HG02884 (cell line): ENCODE measurements at regions not wholly inside any gene's neighbourhood (a gene's known extent, or its start where the extent isn't known, plus 50 kb on each side); places are given as distances from the start of the nearest gene placed in this dataset.
"Not testable (repeated sequence)": the region's sequence is repeated elsewhere in the genome, so short reads cannot be mapped to it uniquely, and the experiment has no call there.

Experiments
- ATAC-seq: cut with Tn5 transposase; IDR thresholded peaks from one replicate; pipeline ENCODE4 v1.9.1; 2021; ENCODE audit warnings: mild to moderate bottlenecking, moderate library complexity; ENCODE audit not compliant: unreplicated experiment

GRCh38 chr16:58960034-58960433, 225.9 kb upstream of the GOT2 start:
- no peak for ATAC-seq

GRCh38 chr16:58958749-58959148, 224.6 kb upstream of the GOT2 start:
- ATAC-seq = no peak

DNA sequence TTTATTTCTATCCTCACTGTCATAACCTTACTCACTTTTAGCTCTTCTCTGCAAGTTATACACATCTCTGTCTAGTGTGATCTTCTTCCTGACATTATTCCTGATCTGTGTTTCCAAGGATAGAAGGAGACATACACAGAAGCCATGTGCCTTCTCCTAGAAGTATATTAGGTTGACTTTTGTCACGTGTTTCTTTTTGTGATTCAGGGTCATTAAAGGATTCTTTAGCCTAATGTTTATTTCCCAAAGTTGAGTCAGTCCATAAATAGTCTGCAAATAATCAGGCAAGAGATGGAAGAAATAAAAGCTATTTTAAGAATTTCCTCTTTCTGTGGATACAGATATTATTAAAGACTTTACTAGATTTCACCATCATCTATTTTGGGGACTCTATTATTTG, 214.1 kb upstream of the GOT2 start:
- no peak for ATAC-seq

GRCh38 chr16:58940609-58941008, 206.5 kb upstream of the GOT2 start:
- ATAC-seq = no peak

- no peak for ATAC-seq
Observed at GRCh38 chr16:58938811-58939210, 204.7 kb upstream of the GOT2 start.

- no peak for ATAC-seq
Observed at GRCh38 chr16:58937661-58938060, 203.5 kb upstream of the GOT2 start.

DNA sequence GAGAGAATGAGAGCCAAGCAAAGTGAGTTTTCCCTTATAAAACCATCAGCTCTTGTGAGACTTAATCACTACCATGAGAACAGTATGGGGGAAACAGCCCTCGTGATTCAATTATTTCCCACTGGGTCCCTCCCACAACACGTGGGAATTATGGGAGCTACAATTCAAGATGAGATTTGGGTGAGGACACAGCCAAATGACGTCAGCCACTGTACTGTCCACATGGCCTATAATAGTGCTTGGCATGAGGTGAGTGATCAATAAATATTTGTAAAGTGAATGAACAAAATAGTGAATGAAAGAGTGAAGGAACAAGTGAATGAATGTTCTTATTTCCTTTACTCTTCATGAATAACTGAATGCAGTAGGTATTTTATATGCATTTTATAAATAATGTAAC, 199.1 kb upstream of the GOT2 start:
- ATAC-seq = no peak

- ATAC-seq = no peak
Observed at GRCh38 chr16:58931436-58931835, 197.3 kb upstream of the GOT2 start.

DNA sequence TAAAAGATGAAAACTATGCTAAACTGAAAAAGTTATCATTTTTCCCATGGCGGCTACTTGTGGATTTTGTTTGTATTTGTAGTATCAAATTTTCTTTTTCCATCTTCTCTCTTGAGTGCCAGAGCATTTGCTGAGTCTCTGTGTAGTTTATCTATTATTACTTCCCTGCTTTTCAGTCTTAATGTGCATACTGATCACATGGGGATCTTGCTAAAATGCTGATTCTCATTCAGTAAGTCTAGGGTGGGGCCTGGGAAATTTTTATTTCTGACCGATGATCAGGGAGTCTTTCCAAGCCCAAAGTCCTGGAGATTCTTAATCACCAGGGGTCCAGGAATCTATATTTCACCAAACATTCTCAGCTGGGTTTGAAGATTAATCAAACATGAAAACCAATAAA, 189.0 kb upstream of the GOT2 start:
- no peak for ATAC-seq

DNA sequence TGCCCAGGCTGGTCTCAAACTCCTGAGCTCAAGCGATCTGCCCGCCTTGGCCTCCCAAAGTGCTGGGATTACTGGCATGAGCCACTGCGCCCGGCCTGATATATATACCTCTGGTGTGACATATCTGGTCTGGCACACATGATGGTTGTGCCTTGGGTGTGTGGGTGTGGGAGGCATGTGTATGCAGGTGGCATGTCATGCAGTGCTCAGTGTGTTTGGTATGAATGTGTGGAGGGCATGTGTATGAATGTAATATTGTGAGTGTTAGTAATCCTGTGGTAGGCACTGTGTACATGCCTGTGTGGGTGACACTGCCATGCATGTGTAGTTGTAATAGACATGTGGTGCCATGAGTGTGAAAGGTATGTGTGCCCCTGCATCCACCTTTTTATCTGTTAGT, 179.3 kb upstream of the GOT2 start:
- ATAC-seq = no peak

DNA sequence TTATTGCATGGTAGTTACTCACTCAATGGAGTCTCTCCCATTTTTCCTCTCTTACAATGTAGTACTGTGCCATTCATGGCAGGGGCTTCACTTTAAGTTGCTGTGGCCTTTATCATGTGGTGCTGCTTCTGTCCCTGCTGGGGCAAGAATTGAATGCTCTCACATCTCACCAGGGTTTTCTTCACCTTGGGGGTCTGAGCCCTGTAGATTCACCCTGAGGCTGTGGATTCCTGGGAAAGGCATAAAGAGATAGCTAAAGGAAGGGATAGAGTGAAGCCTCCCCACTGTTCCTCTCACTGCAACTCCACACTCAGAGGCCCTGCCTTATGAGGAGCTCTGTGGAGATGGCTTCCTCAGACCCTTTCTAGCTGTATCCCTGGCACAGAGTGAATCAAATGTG, 178.5 kb upstream of the GOT2 start:
- no peak for ATAC-seq

DNA sequence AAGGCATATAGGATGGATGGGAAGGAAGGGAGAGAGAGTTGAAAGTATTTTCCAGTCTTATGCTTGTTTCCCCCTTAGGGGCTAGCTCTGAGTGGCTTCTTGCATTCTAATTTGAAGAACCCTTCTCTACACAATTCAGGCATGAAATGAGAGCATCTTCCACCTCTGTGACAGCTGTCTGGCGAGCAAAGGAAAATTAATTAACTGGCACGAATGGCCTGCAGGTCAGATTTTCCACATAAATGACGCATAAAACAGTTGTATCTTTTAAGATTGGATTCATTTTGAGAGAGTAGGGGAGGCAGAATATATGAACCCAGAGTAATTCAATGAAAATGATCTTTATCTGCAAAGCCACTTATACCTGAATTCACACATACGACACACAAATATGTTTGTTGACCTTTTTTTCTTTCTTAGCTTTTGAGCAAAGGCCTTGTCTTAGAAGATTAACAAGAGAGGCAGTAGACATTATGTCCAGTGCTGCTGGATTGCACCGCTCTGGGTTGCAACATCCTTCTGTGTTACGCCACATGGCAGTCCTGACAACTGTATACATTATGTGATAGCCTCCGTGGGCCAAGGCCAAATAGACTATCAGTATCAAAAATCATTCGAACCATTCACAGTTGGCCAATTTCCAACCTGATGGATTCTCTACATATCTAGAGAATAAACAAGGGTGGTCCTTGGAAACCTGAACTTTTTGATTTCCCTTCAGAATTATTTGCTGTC, 173.0 kb upstream of the GOT2 start:
- no peak for ATAC-seq

DNA sequence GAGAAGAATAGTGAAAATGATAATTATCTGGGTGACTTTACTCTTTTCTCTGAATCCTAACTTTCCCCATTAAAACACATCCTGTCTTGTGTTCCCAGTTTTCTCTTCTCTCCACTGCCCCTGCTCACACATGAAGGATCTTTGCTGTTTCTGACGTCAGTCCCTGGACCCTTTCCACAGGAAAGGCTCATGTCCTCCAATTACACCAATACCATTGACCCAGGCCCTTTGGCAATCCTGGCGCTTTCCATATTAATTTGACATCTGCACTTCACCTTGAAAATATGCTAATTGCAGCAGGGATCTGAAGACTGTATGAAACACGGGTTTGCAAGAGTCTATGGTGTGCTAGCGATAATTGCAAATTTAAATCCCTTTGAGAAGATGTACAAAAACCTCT, 170.2 kb upstream of the GOT2 start:
- no peak for ATAC-seq

DNA sequence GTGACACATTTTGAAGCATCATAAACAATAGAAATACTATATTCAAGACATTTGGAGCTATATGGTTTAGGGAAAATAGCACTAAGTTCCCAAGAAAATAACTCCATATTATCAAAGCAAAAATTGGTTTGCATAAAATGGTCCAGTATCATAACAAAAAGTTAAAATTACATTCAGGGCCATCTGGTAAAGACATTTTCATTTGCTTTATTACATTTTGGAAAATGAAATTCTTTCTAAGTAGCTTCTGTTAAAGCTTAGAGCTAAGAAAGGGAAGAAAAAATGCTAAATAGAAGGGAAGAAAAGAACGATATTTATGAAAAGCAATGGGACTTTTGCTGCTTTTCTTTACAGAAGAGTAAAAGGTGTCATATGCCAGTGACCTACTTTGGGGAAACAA, 155.4 kb upstream of the GOT2 start:
- ATAC-seq = no peak

- peak; percentile 43 for ATAC-seq
Observed at GRCh38 chr16:58885528-58886170, 151.5 kb upstream of the GOT2 start.

DNA sequence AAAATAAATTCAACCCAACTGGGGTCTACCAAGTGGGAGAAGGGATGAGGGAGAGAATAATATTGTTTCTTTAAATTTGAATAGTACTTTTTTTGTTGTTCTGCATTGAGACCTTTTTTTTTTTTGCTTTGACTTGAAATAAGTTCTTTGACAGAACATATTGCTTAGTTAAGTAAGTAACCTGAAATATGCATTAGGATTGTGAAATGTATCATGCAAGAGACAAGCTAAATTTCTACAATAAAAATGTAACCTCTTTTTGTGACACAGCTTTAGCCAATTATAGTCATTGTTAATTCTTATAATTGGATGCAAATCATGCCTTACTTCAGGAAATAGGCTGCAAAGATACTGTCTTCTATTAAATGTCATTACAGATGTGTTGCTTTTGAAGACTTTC, 150.0 kb upstream of the GOT2 start:
- no peak for ATAC-seq

DNA sequence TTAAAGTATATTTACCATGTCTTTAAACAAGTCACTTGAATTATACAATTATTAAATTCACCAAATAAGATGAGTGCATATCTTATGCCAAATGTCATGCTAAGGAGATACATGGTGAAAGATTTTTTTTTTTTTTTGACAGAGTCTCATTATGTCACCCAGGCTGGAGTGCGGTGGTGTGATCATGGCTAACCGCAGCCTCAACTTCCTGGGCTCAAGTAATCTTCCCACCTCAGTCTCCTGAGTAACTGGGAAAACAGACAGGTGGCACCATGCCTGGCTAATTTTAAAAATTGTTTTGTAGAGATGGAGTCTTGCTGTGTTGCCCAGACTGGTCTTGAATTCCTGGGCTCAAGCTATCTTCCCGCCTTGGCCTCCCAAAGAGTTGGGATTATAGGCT, 149.0 kb upstream of the GOT2 start:
- no peak for ATAC-seq

- ATAC-seq = peak; percentile 93
Observed at GRCh38 chr16:58882292-58882691, 148.2 kb upstream of the GOT2 start.

GRCh38 chr16:58878641-58879040, 144.5 kb upstream of the GOT2 start:
- ATAC-seq = not testable (repeated sequence)

DNA sequence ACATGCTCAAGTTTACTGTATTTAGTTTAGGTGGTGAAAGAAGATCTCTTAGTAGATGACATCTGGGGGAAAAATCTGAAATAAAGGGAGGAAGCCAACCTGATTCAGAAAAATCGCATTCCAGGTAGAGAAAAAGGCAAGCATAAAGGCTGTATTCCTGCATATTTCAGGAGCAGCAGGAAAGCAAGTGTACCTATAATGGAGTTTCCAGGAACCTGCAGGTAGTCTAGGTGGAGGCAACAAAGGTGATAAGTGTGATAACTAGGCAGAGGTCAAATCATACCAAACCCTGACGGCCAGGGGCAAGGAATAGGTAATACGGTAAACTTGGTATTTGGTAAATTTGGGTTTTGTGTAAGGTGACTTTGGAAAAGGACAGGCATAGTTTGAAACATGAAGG, 132.8 kb upstream of the GOT2 start:
- ATAC-seq = no peak

DNA sequence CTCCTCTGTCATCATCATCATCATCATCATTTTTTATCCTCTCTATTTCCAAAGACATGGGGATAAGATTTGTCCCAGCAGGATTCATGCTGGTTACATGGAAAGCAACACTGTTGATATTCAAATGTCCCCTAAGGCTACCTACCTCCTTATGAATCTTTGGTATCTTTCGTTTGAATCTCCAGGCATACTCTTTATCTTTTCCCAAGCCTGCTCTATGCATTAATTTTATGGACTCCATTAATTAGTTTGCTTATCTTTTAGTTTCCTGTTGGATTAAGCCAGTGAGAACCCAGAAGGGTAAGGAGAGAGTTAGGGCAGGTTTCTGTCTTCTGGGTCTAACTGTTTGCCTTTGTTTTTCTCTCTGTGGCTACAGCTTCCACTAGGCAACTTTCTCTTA, 129.6 kb upstream of the GOT2 start:
- ATAC-seq = no peak

GRCh38 chr16:58863042-58863441, 128.9 kb upstream of the GOT2 start:
- ATAC-seq = no peak
